ENCODE measurements at regions not wholly inside any gene's neighbourhood (a gene's known extent, or its start where the extent isn't known, plus 50 kb on each side); places are given as distances from the start of the nearest gene placed in this dataset.

- TF ChIP-seq CTCF (IDR thresholded peaks at IDR 0.05; ENCODE audit: extremely low read depth in 1 of 2, insufficient read depth in 1 of 2, low read depth in 1 of 2, low read length in 2 of 2) (no peak), POLR2A (IDR thresholded peaks at IDR 0.05; ENCODE audit: low read depth, low read length) (no peak), MAX (IDR thresholded peaks at IDR 0.05; ENCODE audit: insufficient read depth, insufficient read length) (no peak), POLR2AphosphoS5 (IDR thresholded peaks at IDR 0.05; ENCODE audit: insufficient read depth, low read depth, low read length) (no peak)
Observed at GRCh38 chr3:178275311-178275710, 260.9 kb upstream of the KCNMB2 start.
